HG02571 (cell line): ENCODE measurements at regions not wholly inside any gene's neighbourhood (a gene's known extent, or its start where the extent isn't known, plus 50 kb on each side); places are given as distances from the start of the nearest gene placed in this dataset.

Experiments used
- ATAC-seq: cut with Tn5 transposase; IDR thresholded peaks from one replicate; pipeline ENCODE4 v1.9.1; 2021; ENCODE audit warnings: mild to moderate bottlenecking, moderate library complexity; ENCODE audit not compliant: unreplicated experiment

DNA sequence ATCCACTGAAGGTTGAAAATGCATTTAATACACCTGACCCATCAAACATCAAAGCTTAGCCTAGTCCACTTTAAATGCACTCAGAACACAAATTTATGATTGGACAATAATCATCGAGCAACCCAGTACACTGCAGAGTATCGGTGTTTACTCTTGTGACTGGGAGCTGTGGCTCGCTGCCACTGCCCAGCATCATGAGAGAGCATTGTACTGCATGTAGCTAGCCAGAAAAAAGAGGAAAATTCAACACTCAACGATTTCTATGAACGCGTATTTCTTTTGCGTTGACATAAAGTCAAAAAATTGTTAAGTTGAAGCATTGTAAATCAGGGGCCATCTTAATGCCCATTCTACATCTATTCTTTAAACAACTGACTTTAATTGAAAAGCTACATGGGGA, 95.1 kb upstream of the CD180 start:
- ATAC-seq: no peak

DNA sequence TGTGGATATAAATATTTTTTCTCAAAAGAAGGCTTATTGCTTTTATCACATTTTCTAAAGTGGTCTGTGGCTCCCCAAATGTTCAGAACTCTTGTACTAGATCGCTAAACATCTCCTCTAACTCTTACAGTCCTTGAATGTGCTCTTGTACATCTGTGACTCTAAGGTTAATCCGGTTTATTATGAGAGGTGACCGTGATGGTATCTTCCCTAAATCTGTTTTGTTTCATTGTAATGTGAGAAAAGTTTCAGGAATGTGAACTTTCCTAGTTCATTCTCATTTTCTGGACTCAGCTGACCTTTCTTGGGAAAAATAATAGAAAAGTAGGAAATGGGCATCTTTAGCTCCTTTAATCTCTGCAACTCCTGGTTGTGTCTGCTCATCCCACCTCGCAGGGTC, 94.5 kb upstream of the CD180 start:
- ATAC-seq: no peak

DNA sequence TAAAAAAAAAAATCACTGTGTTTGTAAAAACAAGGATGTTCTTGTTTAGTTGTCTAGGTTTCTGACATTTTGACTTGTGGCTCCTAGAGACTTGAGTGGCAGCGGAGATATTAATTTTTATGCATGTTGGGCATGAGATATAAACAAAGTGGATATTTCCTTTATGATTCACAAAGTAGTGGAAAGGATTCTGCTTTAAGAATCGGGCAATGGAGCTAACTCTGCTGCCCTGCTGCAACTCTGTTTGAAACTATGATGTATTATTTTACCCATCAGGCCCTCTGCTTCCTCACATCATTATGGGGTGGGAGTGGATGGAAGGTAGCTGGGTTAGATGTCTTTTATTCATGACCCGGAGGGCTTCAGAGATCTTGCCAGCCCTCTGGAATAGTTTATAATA, 94.1 kb upstream of the CD180 start:
- no peak for ATAC-seq

DNA sequence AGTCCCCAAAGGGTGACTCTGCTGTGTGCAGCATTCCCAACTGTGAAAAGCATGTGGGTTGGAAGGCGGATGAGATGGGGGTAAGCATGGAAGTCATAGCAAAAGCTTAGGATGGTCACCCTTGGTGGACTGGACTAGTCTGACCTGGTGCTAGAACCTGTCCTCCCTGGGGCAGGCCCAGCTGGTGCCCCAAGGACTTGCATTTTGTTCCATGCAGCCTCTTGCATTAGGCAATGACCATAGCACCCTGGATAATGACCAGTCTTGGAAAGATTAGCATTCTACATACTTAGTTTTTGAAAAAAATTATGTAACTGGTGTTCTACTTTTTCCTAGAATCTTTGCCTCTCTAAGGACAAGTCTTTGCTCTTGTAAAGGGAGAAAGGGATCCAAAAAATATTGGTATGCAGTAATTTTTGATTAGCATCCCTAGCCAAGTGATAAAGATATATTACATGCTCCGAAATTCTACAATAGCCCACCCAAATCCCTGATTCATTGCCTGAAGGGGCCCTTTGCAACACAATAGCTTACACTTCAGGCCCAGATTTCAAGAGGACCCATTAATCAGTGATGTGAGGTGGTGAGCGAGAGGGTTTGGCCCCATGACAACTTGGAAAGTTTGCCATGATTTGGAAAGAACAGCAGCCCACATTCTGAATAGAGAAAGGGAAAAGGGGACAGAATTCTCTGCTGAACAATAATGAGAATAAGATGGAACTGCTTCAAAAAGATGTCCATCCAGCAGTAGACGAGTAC, 93.3 kb upstream of the CD180 start:
- no peak for ATAC-seq

DNA sequence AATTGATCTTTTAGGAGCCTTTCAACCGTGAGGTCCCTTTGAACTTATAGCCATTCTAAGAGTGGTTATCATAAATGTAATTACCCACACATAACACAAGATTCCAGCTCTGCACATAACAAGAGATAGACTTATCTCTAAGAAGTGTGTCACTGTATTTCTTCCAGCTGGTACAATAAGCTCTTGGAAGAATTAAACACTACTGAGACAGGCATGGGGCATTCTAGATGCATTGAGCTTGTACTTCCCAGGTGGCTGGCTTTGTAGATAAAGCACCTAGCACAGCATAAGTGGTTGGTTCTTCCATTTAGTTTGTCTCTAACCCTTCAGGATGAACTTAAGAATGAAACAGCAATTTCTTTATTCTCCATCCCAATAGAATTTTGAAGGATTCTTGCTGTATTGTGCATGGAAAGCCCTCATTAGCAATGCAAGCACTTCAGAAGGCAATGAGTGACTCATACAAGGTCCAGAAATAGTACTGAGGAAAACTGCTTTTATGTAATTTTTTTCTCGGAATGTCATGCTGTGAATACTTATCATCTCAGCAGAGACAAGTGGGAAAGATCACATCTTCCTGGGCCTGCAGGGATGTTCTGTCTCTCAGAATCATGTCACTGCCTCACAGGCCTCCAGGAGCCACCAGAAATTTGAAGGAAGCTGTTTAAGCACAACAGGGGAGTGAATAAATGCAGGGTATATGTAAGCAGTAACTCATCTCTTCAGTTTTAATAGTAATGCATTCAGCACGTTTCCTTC, 91.1 kb upstream of the CD180 start:
- no peak for ATAC-seq

DNA sequence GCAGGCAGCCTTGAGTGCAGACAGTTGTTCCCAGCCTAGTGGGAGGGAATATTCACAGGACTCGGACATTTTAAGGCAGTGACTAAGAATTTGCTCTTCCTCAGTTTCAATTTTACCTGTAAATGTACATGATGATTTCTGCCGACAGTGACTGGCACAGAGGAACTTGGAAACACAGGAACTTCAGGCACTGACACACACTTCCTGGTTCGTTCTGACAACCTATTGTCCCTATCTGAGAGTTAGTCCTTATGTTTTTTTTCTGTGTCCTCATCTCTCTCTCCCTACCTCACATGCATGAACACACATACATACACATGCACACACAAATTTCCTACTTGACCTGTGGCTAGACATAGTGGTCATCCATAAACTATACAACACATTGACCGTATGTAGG, 89.4 kb upstream of the CD180 start:
- ATAC-seq: no peak

DNA sequence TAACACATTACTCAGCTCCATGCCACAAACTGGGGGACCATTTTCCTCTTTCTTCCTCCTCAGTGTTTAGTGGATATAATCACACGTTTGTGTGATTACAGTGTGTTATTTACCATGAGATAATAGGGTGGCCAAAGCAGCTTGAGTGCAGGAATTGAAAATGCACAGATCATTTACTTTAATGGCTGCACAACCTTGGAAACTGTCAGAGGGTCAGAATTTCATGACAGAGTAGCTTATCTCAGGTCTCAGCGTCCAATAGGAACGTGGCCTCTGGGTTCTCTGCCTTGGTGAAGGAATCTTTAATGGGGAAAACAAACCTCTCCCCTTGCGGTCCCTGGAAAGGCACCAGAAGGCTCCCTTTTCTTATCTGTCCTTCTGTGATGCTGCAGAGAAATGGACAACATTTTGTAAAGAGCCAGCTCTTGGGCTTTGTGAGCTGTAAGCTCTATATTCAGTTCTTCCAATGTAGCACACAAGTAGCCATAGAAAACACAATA, 87.4 kb upstream of the CD180 start:
- ATAC-seq: no peak

DNA sequence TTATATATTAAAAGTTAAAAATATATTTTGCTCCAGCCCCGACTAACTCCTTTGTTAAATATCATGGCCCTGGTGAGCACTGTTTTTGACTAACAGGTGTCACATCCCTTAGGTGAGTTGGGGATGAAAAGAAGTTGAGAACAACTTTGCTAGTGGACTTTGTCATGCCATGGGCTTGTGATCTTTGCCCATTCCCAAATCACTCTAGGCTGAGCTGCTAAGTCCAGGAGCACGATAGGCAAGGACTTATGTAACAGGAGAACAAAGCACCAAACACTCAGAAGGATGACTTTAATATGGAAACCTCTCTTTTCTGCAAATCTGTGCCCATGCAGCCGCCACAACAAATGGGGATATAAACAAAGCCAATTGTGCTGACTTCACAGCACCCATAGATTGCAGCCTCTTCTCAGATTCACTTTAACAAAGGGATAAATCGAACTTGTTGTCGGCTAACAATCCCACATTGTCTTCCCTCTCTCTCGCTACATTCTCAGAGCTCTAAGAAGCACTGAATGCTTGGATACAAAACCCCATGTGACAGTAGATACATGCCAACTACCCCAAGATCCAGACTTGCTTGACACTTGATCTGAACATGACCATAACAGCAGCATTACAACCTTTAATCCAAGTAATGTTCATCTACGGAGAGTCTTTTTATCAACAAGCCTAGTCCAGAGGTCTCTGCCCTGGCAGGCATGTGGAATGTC, 86.8 kb upstream of the CD180 start:
- ATAC-seq: no peak

DNA sequence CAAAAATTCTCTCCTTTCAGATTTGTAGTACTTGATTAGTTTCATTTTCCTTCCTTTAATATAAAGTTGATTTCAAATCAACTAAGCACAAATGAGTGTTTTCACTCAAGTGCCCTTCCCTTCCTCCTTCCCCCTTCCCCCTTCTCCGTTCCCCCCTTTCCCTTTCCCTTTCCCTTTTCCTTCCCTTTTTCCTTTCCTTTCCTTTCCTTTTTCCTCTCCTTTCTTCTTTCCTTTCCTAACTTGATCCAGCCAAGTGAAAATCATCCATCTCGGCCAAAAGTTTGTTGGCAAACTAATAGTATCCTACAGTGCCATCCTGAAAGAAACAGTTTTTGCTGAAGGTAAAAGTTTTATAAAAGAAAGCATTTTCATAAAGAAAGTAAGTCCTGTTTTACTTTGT, 85.3 kb upstream of the CD180 start:
- ATAC-seq: no peak

DNA sequence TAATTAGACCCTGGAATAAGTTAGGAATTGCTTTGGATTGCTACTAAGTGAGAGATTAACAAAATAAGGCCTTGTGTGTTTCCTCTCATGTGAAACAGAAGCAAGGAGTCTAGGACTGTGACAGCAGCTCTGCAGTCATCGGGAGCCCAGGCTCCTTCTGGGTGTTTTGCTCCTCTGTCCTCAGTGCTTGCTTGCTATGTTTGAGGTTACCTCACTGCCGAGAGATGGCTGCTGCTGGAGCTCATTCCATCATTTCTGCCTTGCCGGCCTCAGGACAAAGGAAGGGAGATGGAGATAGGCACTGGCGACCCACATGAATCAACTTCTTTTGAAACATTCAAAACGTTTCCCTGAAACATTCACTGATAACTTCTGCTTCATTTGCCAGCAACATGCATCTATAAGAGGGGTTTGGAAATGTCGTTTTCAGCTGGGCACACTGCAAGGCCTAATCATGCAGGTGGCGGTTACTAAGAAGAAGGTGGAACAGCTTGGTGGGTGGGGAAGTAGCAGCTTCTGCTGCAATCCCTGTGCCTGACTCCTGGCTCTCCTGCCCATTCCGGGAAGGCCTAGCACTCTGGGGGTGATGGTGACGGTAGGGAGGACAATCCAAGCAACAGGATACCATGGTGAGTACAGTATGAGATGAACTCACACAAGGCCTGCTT, 77.2 kb upstream of the CD180 start:
- ATAC-seq: no peak

DNA sequence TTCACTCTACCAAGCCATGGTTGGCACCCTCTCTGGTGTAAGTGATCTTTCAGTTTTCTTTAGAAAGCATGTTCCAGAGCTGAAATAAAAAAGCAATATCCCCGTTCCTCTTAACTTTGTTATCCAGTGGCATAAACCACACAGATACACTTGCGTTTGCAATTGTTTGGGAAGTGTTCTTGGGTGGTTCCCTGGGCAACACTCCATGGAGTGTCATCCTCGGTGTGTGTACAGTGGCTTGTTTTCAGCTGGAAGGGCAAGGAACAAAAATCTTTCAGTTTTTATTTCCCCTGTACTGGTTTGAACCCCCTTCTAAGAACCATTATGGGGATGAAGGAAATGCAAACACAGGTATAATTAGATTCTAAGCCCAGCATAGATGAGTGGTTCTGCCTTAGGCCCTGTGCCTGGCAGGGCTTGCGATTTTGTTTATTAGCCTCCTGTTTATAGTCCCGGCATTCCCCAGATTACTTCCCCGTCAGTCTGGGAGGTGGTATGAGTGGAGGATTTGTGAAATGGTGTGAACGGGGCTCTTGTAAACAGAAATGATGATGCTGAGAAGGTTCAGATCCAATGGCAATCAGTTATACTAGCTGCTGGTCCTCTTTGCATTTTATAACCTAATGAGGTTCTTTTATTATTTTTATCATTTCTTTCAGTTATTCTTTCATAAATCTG, 76.0 kb upstream of the CD180 start:
- ATAC-seq: no peak

DNA sequence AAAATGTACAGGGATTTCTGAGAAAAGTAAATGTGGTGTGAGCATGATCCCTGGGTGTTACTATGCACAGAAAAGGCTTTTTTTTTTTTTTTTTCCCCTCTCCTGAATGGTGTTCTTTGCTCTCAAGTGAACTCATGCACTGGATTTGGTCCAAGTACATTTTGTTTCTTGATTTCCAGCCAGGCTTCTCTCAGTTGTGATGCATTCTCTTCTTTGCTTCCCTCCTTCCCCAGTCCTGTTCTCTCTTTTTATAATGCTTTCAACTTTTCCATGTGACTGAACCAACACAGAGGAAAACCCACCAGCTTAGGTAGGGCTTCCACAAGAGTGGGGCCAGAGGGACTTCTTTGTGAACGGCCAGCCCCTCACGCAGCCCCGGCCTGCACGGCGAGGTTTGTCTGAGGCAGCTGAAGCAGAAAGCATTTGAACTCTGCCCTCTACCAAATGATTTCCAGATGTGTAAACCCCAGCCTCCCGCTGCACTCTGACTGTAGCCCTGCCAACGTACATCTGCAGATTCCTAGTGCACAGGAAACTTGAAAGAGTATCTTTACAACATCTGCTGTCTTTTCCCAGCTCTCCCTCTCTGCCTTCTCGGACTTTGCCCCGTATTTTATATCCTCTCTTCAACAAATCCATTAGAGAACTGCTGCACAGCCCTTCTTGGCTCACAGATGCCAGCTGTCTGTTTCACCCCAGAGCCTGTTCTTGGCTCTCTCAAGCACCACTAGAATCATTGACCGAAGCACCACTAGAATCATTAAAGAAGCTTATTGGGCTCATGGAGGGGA, 71.8 kb upstream of the CD180 start:
- ATAC-seq: no peak

DNA sequence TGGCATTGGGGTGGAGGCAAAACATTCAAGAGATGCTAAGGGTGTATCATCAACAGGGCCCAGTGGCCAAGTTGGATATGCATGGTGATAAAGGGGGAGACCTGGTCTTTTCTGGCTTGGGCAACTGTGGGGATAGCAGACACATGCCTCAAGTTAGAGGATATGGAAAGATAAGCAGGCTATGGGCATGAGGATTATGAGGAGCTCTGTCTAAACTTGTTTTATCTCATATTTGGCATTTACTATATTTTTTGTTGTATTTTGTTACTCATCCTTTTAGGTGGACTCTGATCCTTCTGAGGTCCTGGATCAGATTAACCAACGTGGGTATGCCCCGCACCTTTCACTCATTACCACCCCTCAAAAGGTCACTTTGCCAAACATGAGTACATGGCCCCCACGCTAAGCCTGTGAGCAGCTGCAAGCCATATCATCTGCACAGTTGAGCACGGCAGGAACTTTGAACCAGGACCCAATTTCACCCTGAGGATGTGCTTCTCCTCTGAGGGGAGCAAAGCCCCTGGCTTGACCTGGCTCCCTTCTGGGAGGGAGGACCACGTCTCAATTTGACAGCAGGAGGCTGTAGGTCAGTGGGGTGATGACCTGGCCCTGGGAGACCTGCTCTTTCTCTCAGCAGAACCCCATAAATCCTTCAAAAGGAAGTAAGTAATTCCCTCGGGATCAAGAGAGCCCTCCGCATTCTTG, 71.1 kb upstream of the CD180 start:
- ATAC-seq: no peak

DNA sequence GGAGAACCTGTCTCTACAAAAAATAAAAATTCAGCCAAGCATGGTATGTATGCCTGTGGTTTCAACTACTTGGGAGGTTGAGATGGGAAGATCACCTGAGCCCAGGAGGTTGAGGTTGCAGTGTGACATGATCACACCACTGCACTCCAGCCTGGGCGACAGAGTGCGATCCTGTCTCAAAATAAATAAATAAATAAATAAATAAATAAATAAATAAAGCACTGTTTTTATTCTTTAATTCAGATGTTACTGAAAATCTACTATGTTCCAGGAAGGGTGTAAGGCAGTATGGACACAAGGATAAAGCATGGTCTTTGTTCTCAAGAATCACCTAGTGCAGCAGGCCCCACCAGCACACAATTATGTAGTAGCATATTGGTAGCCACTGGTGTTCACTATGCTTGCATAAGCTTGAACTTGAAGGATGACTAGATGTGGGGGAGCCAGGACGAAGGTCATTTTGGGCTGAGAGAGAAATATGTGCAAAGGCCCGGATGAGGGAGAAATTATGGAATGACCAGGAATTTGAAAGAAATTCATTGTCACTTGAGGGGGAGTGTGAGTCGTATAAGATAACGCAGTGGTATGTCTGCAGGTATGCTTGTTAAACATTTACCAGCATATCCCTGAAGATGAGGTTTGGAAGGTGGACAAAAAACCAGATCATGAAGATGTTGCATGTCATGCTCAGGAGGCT, 70.2 kb upstream of the CD180 start:
- no peak for ATAC-seq

DNA sequence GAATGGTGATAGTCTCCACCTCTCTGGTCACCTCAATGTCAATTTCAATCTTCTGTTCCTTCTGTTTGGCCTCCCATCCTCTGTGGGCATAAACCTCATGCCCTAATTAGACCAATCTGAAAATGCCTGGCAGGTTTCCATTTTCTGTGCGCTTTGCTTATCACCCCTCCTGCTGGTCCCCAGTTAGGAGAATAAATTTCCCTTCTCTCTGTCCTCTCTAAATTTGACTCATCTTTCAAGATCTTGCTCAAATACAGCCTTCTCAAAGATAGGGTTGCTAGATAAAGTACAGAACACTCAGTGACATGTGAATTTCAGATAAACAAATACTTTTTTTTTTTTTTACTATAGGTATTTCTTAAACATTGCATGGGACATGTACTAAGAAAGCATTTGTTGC, 69.4 kb upstream of the CD180 start:
- no peak for ATAC-seq

DNA sequence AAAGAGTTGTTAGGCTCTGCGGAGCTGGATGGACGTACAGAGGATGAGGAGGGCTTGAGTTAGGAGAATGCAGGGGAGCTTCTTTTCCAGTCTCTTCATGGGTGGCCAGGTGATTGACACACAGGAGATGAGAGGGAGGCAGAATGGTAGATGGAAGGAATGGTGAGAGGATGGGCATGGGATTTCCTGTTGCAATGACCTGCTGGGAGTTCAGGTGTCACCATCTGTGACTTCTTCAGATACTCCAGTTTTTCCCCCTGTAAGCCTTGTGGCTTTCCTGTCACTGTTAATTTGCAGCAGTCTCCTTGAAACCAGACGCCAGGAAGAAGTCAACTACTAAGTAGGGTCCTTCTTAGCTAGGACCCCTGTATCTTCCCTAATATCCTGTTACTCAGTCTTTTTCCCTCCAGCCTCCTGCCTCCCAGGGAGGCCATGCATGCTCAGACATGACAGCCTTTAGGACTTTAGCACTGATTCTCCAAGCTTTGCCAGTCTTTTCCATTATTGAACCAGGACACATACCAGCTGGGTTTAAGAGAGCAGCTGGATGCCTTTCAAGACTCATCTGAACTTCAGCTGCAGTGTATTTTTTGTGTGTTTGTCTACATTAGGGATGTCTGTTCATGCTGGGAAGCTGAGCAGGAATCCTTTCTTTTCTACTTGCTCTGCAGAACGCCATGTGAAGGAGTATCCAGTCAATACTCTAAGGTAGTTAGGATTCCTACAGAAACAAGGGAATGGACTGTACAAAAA, 67.2 kb upstream of the CD180 start:
- no peak for ATAC-seq

DNA sequence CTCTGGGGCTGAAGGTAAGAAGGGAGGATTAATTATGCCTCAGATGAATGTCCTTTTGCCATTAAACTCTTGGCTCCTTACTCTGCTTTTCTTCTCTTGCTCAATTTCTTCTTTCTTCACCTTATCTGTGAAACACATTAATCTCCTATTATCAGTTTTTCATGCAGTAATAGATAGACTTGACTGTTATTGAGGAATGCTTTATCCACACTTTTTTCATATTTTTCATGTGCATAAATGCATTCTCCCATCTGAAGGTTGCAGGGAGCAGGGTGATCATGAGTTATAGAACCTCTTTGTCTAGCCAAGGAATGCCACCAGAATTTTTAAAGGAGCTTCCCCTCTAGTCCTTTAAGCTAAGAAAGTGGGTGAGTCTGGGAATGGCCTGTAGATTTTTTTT, 66.4 kb upstream of the CD180 start:
- ATAC-seq: no peak

DNA sequence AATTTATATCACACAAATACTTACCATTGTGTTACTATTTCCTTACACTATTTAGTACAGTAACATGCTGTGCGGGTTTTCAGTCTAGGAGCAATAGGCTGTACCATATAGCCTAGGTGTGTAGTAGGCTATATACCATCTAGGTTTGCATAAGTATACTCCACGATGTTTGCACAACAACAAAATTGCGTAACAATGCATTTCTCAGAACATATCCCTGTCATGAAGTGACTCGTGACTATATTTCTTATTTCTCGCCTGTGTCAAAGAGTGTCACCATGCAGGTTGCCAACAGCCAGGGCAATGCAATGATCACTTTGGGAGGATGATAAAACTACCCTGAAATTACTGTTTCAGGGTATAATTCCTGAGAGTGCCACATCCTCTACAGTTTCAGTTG, 65.6 kb upstream of the CD180 start:
- no peak for ATAC-seq
